ENCODE measurements at regions not wholly inside any gene's neighbourhood (a gene's known extent, or its start where the extent isn't known, plus 50 kb on each side); places are given as distances from the start of the nearest gene placed in this dataset.
A peak's percentile ranks its signal among the peaks of the same experiment; 100 is the strongest.
"Not testable (repeated sequence)": the region's sequence is repeated elsewhere in the genome, so short reads cannot be mapped to it uniquely, and the experiment has no call there.

- no peak for TF ChIP-seq CTCF (IDR thresholded peaks at IDR 0.05; ENCODE audit: low read depth, low read length)
- no peak for DNase-seq (ENCODE audit: low read depth in 1 of 2, low spot score in 1 of 2)
- Histone ChIP-seq H3K27ac (no peak overlapping the region), H3K27me3 (no peaks in the 10 kb centered on the region), H3K36me3 (no peaks in the 10 kb centered on the region), H3K4me1 (ENCODE audit: low read depth) (no peaks in the 10 kb centered on the region), H3K4me3 (no peak overlapping the region), H3K9me3 (ENCODE audit: low read depth) (no peaks in the 10 kb centered on the region)
Measured at GRCh38 chr5:74493411-74493810, 147.1 kb downstream of the ENC1 start.

GRCh38 chr5:74492230-74492629 is 148.3 kb downstream of the ENC1 start:
- no peak for TF ChIP-seq CTCF (IDR thresholded peaks at IDR 0.05; ENCODE audit: low read depth, low read length)
- H3K27ac ChIP-seq, result no peak overlapping the region
- H3K27me3 ChIP-seq, result no peaks in the 10 kb centered on the region
- DNase-seq (ENCODE audit: low read depth in 1 of 2, low spot score in 1 of 2), result peak in 1 of 2 donors; percentile 19
- no peaks in the 10 kb centered on the region for H3K4me1 ChIP-seq (ENCODE audit: low read depth)
- no peak overlapping the region for H3K4me3 ChIP-seq
- no peaks in the 10 kb centered on the region for H3K9me3 ChIP-seq (ENCODE audit: low read depth)
- H3K36me3 ChIP-seq, result no peaks in the 10 kb centered on the region

- Histone ChIP-seq H3K9me3 (ENCODE audit: low read depth) (no peaks in the 10 kb centered on the region), H3K36me3 (no peaks in the 10 kb centered on the region), H3K27ac (no peak overlapping the region), H3K4me1 (ENCODE audit: low read depth) (no peaks in the 10 kb centered on the region), H3K27me3 (no peaks in the 10 kb centered on the region), H3K4me3 (no peak overlapping the region)
- DNase-seq (ENCODE audit: low read depth in 1 of 2, low spot score in 1 of 2), result no peak
- TF ChIP-seq CTCF (IDR thresholded peaks at IDR 0.05; ENCODE audit: low read depth, low read length), result no peak
Measured at GRCh38 chr5:74491586-74491985, 148.9 kb downstream of the ENC1 start.

GRCh38 chr5:74490814-74491213 is 149.7 kb downstream of the ENC1 start:
- H3K27ac ChIP-seq, result no peak overlapping the region
- H3K4me1 ChIP-seq (ENCODE audit: low read depth), result no peaks in the 10 kb centered on the region
- no peaks in the 10 kb centered on the region for H3K27me3 ChIP-seq
- no peak overlapping the region for H3K4me3 ChIP-seq
- TF ChIP-seq CTCF (IDR thresholded peaks at IDR 0.05; ENCODE audit: low read depth, low read length), result no peak
- H3K36me3 ChIP-seq, result no peaks in the 10 kb centered on the region
- no peaks in the 10 kb centered on the region for H3K9me3 ChIP-seq (ENCODE audit: low read depth)
- DNase-seq (ENCODE audit: low read depth in 1 of 2, low spot score in 1 of 2), result no peak

- no peak overlapping the region for H3K27ac ChIP-seq
- no peak for TF ChIP-seq CTCF (IDR thresholded peaks at IDR 0.05; ENCODE audit: low read depth, low read length)
- no peaks in the 10 kb centered on the region for H3K9me3 ChIP-seq (ENCODE audit: low read depth)
- H3K36me3 ChIP-seq, result no peaks in the 10 kb centered on the region
- no peak overlapping the region for H3K4me3 ChIP-seq
- H3K4me1 ChIP-seq (ENCODE audit: low read depth), result no peaks in the 10 kb centered on the region
- no peaks in the 10 kb centered on the region for H3K27me3 ChIP-seq
- no peak for DNase-seq (ENCODE audit: low read depth in 1 of 2, low spot score in 1 of 2)
Measured at GRCh38 chr5:74482990-74483389, 157.5 kb downstream of the ENC1 start.

GRCh38 chr5:74482523-74482922 is 158.0 kb downstream of the ENC1 start:
- H3K27ac ChIP-seq, result no peak overlapping the region
- H3K36me3 ChIP-seq, result no peaks in the 10 kb centered on the region
- TF ChIP-seq CTCF (IDR thresholded peaks at IDR 0.05; ENCODE audit: low read depth, low read length), result no peak
- H3K4me3 ChIP-seq, result no peak overlapping the region
- no peak for DNase-seq (ENCODE audit: low read depth in 1 of 2, low spot score in 1 of 2)
- H3K27me3 ChIP-seq, result no peaks in the 10 kb centered on the region
- H3K4me1 ChIP-seq (ENCODE audit: low read depth), result no peaks in the 10 kb centered on the region
- no peaks in the 10 kb centered on the region for H3K9me3 ChIP-seq (ENCODE audit: low read depth)

- H3K27ac ChIP-seq; DNase-seq (ENCODE audit: low read depth in 1 of 2, low spot score in 1 of 2); H3K36me3 ChIP-seq; H3K27me3 ChIP-seq; H3K4me1 ChIP-seq (ENCODE audit: low read depth); H3K9me3 ChIP-seq (ENCODE audit: low read depth); H3K4me3 ChIP-seq: not testable (repeated sequence)
Measured at GRCh38 chr5:74481357-74481756, 159.2 kb downstream of the ENC1 start.

All from cardiac muscle cell (in vitro differentiated cells and primary cell).